AG04450 (cell line): ENCODE measurements at regions not wholly inside any gene's neighbourhood (a gene's known extent, or its start where the extent isn't known, plus 50 kb on each side); places are given as distances from the start of the nearest gene placed in this dataset.

ENCODE experiments used
- CTCF ChIA-PET: fragments of 300-600, 350-600 bp; formaldehyde crosslinking; extraction: SDS; loops from one replicate; lab custom pipeline; 2022; ENCODE audit warnings: antibody characterized with exemption, inconsistent platforms; lab: Charles Lee
- POLR2A ChIA-PET: fragments of 350-600 bp; formaldehyde crosslinking; extraction: SDS; loops from one replicate; lab custom pipeline; 2021; ENCODE audit warnings: antibody characterized with exemption, inconsistent platforms; lab: Yijun Ruan, JAX
- DNase-seq: peaks from one replicate; pipeline ENCODE4 v3.0.0-alpha.2; 2011; ENCODE audit warnings: low read depth, low spot score
- H3K27ac ChIP-seq: one replicate; pipeline ENCODE4 v1.5.1; 2012; ENCODE audit warnings: low read depth, low read length, control low read depth
- H3K27me3 ChIP-seq: one replicate; pipeline ENCODE4 v1.6.0; 2012; ENCODE audit warnings: low read length; ENCODE audit not compliant: control insufficient read depth, insufficient read depth
- H3K4me3 ChIP-seq: 2 replicates; pipeline ENCODE4 v1.5.1; 2011; ENCODE audit warnings: mild to moderate bottlenecking, low read depth, low read length, control low read depth
- H3K9me3 ChIP-seq: 2 replicates; pipeline ENCODE4 v1.5.1; 2012; ENCODE audit warnings: low read length; ENCODE audit not compliant: control insufficient read depth, insufficient read depth
- TF ChIP-seq, protein P1 (sequence below): IDR thresholded peaks from 2 replicates; pipeline ENCODE4 v1.5.1; 2011; ENCODE audit warnings: low read depth, low read length, control low read depth, inconsistent platforms

- Histone ChIP-seq H3K27me3 (no peaks in the 10 kb centered on the region), H3K9me3 (no peaks in the 10 kb centered on the region), H3K4me3 (no peak overlapping the region), H3K27ac (no peak overlapping the region)
- no peak for DNase-seq
- TF ChIP-seq, protein P1, sequence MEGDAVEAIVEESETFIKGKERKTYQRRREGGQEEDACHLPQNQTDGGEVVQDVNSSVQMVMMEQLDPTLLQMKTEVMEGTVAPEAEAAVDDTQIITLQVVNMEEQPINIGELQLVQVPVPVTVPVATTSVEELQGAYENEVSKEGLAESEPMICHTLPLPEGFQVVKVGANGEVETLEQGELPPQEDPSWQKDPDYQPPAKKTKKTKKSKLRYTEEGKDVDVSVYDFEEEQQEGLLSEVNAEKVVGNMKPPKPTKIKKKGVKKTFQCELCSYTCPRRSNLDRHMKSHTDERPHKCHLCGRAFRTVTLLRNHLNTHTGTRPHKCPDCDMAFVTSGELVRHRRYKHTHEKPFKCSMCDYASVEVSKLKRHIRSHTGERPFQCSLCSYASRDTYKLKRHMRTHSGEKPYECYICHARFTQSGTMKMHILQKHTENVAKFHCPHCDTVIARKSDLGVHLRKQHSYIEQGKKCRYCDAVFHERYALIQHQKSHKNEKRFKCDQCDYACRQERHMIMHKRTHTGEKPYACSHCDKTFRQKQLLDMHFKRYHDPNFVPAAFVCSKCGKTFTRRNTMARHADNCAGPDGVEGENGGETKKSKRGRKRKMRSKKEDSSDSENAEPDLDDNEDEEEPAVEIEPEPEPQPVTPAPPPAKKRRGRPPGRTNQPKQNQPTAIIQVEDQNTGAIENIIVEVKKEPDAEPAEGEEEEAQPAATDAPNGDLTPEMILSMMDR: no peak
- CTCF ChIA-PET: interaction anchor here (1.4 kb wide), 1 partner anchor 38 kb away, joined by 3 read pairs; no protein-coding TSS in a partner anchor
- POLR2A ChIA-PET: no interaction called here
Measured at GRCh38 chr9:86675805-86676204, 271.5 kb downstream of the GAS1 start.

DNA sequence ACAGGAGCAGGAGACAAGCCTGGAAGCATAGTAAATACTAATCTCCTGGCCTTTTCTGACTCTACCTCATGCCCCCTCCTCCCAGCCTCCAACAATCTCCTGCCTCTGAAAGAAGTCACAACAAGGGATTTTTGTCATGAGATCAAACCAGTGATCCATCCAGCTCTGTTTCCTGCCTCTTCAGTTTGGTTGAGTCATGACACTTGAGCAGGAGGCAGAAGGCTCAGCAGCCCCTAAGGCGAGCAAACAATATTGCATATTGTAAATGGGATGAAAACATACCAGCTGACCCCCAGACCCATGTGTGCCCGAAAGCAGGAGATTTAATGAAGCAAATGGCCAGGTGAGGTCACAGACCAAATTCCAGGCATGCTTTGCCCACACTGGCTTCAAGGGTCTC, 272.8 kb downstream of the GAS1 start:
- DNase-seq: no peak
- TF ChIP-seq, protein P1: no peak
- ChIA-PET CTCF (no interaction called here), POLR2A (interaction anchor here (0.6 kb wide), 1 partner anchor 273 kb away, joined by 5 read pairs; the partner anchor contains the start of gene GAS1)
- H3K4me3 ChIP-seq: no peak overlapping the region
- H3K27ac ChIP-seq: no peak overlapping the region
- H3K27me3 ChIP-seq: no peaks in the 10 kb centered on the region
- H3K9me3 ChIP-seq: no peaks in the 10 kb centered on the region

GRCh38 chr9:86672966-86673365, 274.3 kb downstream of the GAS1 start:
- ChIA-PET CTCF (no interaction called here), POLR2A (no interaction called here)
- H3K9me3 ChIP-seq: no peaks in the 10 kb centered on the region
- no peaks in the 10 kb centered on the region for H3K27me3 ChIP-seq
- no peak overlapping the region for H3K4me3 ChIP-seq
- H3K27ac ChIP-seq: no peak overlapping the region
- DNase-seq: no peak
- TF ChIP-seq, protein P1: no peak

- Histone ChIP-seq H3K9me3 (no peaks in the 10 kb centered on the region), H3K27me3 (no peaks in the 10 kb centered on the region), H3K27ac (no peak overlapping the region), H3K4me3 (no peak overlapping the region)
- CTCF ChIA-PET: no interaction called here
- POLR2A ChIA-PET: no interaction called here
- TF ChIP-seq, protein P1: no peak
- DNase-seq: no peak
Measured at GRCh38 chr9:86672301-86672700, 275.0 kb downstream of the GAS1 start.

DNA sequence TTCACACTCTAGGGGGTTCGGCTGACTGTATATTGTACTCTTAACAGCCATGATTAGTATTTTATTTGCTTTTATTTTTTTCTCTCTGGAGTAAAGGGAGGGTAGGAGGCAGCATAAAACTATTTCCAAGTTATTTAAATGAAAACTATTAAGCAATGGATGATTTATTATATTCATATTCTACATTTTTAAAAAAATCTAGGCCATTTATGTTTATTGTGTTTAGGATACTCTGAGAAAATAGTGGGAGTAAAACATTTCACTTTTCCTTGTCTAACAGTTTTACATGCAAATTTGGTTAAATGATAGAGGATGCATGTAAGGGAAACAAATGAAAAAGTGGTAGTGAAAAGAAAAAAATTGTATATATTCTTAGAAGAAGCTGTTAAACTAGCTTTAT, 276.3 kb downstream of the GAS1 start:
- CTCF ChIA-PET: no interaction called here
- no peak overlapping the region for H3K4me3 ChIP-seq
- H3K27me3 ChIP-seq: no peaks in the 10 kb centered on the region
- H3K27ac ChIP-seq: no peak overlapping the region
- H3K9me3 ChIP-seq: no peaks in the 10 kb centered on the region
- DNase-seq: no peak
- TF ChIP-seq, protein P1: no peak
- POLR2A ChIA-PET: no interaction called here
